HCT116 (cell line): ENCODE measurements at regions not wholly inside any gene's neighbourhood (a gene's known extent, or its start where the extent isn't known, plus 50 kb on each side); places are given as distances from the start of the nearest gene placed in this dataset.

Experiments used
- ATF3 ChIP-seq: IDR thresholded peaks from 2 replicates; pipeline ENCODE4 v1.6.1; 2012
- CEBPB ChIP-seq: IDR thresholded peaks from 2 replicates; pipeline ENCODE4 v1.6.1; 2012; ENCODE audit warnings: low read depth
- ELF1 ChIP-seq: IDR thresholded peaks from 2 replicates; pipeline ENCODE4 v1.6.1; 2012; ENCODE audit warnings: low read depth, borderline replicate concordance
- EZH2 ChIP-seq: fragments of 200-600 bp; sonication (generic); IDR thresholded peaks from 2 replicates; pipeline ENCODE4 v1.6.1; 2017; ENCODE audit warnings: antibody characterized with exemption, mixed run types
- FOSL1 ChIP-seq: IDR thresholded peaks from 2 replicates; pipeline ENCODE4 v1.6.1; 2012; ENCODE audit warnings: low read depth
- POLR2A ChIP-seq: IDR thresholded peaks from 2 replicates; pipeline ENCODE4 v1.7.0; 2011; ENCODE audit warnings: borderline replicate concordance; ENCODE audit not compliant: insufficient read depth, insufficient read length; ENCODE audit errors: extremely low read depth
- POLR2AphosphoS5 ChIP-seq: IDR thresholded peaks from 2 replicates; pipeline ENCODE4 v1.6.1; 2011; ENCODE audit warnings: mild to moderate bottlenecking, low read depth, low read length, moderate library complexity
- RAD21 ChIP-seq: IDR thresholded peaks from 2 replicates; pipeline ENCODE4 v1.6.1; 2012; ENCODE audit warnings: low read depth, mild to moderate bottlenecking
- SIN3A ChIP-seq: IDR thresholded peaks from 2 replicates; pipeline ENCODE4 v1.6.1; 2012; ENCODE audit warnings: low read depth
- SP1 ChIP-seq: IDR thresholded peaks from 2 replicates; pipeline ENCODE4 v1.6.1; 2012; ENCODE audit warnings: low read depth
- ZNF274 ChIP-seq: fragments of 200-500 bp; sonication (Bioruptor generic); IDR thresholded peaks from 2 replicates; pipeline ENCODE4 v1.6.1; 2014; ENCODE audit warnings: mild to moderate bottlenecking, low read depth, low read length, inconsistent platforms
- TF ChIP-seq, protein P1 (sequence below), 3 experiments: fragments of 200-600 bp in 1 of 3; sonication (generic) in 1 of 3; IDR thresholded peaks in 2 of 3; conservative IDR thresholded peaks in 1 of 3; 2 replicates each; pipeline ENCODE4 v1.5.1; 2012 to 2017; ENCODE audit warnings: low read depth in 2 of 3, low read length in 2 of 3, antibody characterized with exemption in 1 of 3, borderline replicate concordance in 1 of 3, control low read depth in 1 of 3, mild to moderate bottlenecking in 1 of 3, mixed read lengths in 1 of 3, mixed run types in 1 of 3, moderate library complexity in 1 of 3; ENCODE audit not compliant: insufficient read depth in 1 of 3

DNA sequence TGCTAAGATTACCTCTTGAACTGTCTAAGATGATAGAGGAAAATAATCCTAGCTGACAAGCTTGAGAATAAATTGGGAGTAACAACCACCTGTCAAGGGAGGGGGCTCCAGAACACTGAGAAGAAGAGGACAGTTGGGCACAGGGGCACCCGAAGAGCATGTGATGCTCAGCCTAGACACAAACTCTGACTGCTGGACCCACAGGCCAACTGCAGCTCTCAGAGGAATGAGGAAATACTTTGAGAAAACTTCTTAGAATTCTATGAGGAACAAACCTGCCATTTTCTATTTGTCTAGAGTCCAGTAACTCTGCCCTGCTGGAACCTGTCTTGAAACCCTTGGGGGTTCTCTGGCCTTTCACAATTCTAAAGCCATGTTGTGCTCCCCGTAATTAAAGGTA lies 124.1 kb upstream of the KCNK2 start:
- TF ChIP-seq POLR2AphosphoS5 (no peak), RAD21 (no peak), EZH2 (no peak), ELF1 (no peak), SIN3A (no peak), SP1 (no peak), FOSL1 (no peak), ZNF274 (no peak), POLR2A (no peak), CEBPB (no peak), ATF3 (no peak)
- TF ChIP-seq, protein P1, sequence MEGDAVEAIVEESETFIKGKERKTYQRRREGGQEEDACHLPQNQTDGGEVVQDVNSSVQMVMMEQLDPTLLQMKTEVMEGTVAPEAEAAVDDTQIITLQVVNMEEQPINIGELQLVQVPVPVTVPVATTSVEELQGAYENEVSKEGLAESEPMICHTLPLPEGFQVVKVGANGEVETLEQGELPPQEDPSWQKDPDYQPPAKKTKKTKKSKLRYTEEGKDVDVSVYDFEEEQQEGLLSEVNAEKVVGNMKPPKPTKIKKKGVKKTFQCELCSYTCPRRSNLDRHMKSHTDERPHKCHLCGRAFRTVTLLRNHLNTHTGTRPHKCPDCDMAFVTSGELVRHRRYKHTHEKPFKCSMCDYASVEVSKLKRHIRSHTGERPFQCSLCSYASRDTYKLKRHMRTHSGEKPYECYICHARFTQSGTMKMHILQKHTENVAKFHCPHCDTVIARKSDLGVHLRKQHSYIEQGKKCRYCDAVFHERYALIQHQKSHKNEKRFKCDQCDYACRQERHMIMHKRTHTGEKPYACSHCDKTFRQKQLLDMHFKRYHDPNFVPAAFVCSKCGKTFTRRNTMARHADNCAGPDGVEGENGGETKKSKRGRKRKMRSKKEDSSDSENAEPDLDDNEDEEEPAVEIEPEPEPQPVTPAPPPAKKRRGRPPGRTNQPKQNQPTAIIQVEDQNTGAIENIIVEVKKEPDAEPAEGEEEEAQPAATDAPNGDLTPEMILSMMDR (IDR thresholded peaks at IDR 0.05 in 2 of 3, conservative IDR thresholded peaks at IDR 0.05 in 1 of 3; ENCODE audit: borderline replicate concordance in 1 of 3, insufficient read depth in 1 of 3, low read depth in 2 of 3, low read length in 2 of 3) = no peak
